ENCODE measurements at regions not wholly inside any gene's neighbourhood (a gene's known extent, or its start where the extent isn't known, plus 50 kb on each side); places are given as distances from the start of the nearest gene placed in this dataset.

- TF ChIP-seq CTCF (IDR thresholded peaks at IDR 0.05) (no peak), POLR2A (IDR thresholded peaks at IDR 0.05) (no peak)
These were observed 169.8 kb downstream of the ZNF248 start for GRCh38 chr10:37687581-37687980.

All from Peyer's patch (tissue), 4 donors.